Ishikawa (cell line): ENCODE measurements at regions not wholly inside any gene's neighbourhood (a gene's known extent, or its start where the extent isn't known, plus 50 kb on each side); places are given as distances from the start of the nearest gene placed in this dataset.

ENCODE experiments used
- CEBPB ChIP-seq: IDR thresholded peaks from 2 replicates; pipeline ENCODE4 v1.6.1; 2012
- CREB1 ChIP-seq: IDR thresholded peaks from 2 replicates; pipeline ENCODE4 v1.6.1; 2012; ENCODE audit warnings: low read depth
- EGR1 ChIP-seq: IDR thresholded peaks from 2 replicates; pipeline ENCODE4 v1.6.1; 2012
- EP300 ChIP-seq: IDR thresholded peaks from 2 replicates; pipeline ENCODE4 v1.6.1; 2012; ENCODE audit warnings: borderline replicate concordance
- NFIC ChIP-seq: IDR thresholded peaks from 2 replicates; pipeline ENCODE4 v1.6.1; 2012
- RAD21 ChIP-seq: IDR thresholded peaks from 2 replicates; pipeline ENCODE4 v1.6.1; 2012; ENCODE audit warnings: low read depth
- REST ChIP-seq: IDR thresholded peaks from 2 replicates; pipeline ENCODE4 v1.6.1; 2012; ENCODE audit warnings: low read depth, mild to moderate bottlenecking
- TAF1 ChIP-seq: IDR thresholded peaks from 2 replicates; pipeline ENCODE4 v1.6.1; 2012; ENCODE audit warnings: low read depth, mild to moderate bottlenecking
- TEAD4 ChIP-seq: IDR thresholded peaks from 2 replicates; pipeline ENCODE4 v1.6.1; 2012
- USF1 ChIP-seq: IDR thresholded peaks from 2 replicates; pipeline ENCODE4 v1.6.1; 2012
- YY1 ChIP-seq: IDR thresholded peaks from 2 replicates; pipeline ENCODE4 v1.6.1; 2012; ENCODE audit warnings: low read depth
- ZBTB7A ChIP-seq: IDR thresholded peaks from 2 replicates; pipeline ENCODE4 v1.6.1; 2012; ENCODE audit warnings: low read depth
- TF ChIP-seq, protein P1 (sequence below): IDR thresholded peaks from 2 replicates; pipeline ENCODE4 v1.6.1; 2012

DNA sequence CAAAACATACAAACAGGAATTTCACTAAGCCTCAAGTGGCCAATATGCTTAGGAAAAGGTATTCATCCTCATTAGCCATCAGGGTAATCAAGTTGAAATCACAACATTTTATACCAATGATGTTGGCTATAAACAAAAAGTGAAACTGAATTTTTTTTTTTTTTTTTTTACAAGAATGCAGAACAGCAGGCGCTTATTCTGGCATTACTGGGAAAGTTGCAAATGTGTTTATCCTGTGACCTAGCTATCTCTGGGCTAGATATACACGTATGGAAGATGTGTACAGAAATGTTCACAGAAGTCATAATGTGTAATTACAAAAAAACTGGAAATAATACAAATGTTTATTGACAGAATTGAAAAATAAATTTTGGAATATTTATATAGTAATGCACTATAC, 1430.4 kb upstream of the TENM3 start:
- no peak for TF ChIP-seq EP300
- TF ChIP-seq REST, result no peak
- TF ChIP-seq ZBTB7A, result no peak
- TF ChIP-seq, protein P1, sequence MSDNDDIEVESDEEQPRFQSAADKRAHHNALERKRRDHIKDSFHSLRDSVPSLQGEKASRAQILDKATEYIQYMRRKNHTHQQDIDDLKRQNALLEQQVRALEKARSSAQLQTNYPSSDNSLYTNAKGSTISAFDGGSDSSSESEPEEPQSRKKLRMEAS, result no peak
- TF ChIP-seq EGR1, result no peak
- TF ChIP-seq CREB1, result no peak
- TF ChIP-seq RAD21, result no peak
- TF ChIP-seq TEAD4, result no peak
- no peak for TF ChIP-seq TAF1
- TF ChIP-seq YY1, result no peak
- no peak for TF ChIP-seq NFIC
- TF ChIP-seq USF1, result no peak
- no peak for TF ChIP-seq CEBPB
